DND-41 (cell line): ENCODE measurements at regions not wholly inside any gene's neighbourhood (a gene's known extent, or its start where the extent isn't known, plus 50 kb on each side); places are given as distances from the start of the nearest gene placed in this dataset.

Experiments used
- ATAC-seq: fragments of 200-7000 bp; cut with Tn5 transposase; 3 replicates; pipeline ENCODE4 v1.9.1; 2021; ENCODE audit warnings: low read depth; ENCODE audit not compliant: insufficient read depth
- DNase-seq: peaks from one replicate; pipeline ENCODE4 v3.0.0-alpha.2; 2020
- H2AFZ ChIP-seq: 2 replicates; pipeline ENCODE4 v1.6.0; 2012; ENCODE audit warnings: low read depth, low read length
- H3K27ac ChIP-seq: 2 replicates; pipeline ENCODE4 v1.5.1; 2012; ENCODE audit warnings: low read length, inconsistent platforms
- H3K27me3 ChIP-seq: fragments of 200-600 bp; sonication (generic); 2 replicates; pipeline ENCODE4 v1.6.0; 2012; ENCODE audit warnings: low read length, mild to moderate bottlenecking, inconsistent platforms; ENCODE audit not compliant: insufficient read depth, poor library complexity
- H3K36me3 ChIP-seq: 2 replicates; pipeline ENCODE4 v1.5.1; 2012; ENCODE audit warnings: low read length, inconsistent platforms; ENCODE audit not compliant: insufficient read depth
- H3K4me1 ChIP-seq: 2 replicates; pipeline ENCODE4 v1.5.1; 2012; ENCODE audit warnings: mild to moderate bottlenecking, low read length; ENCODE audit not compliant: insufficient read depth
- H3K4me2 ChIP-seq: 2 replicates; pipeline ENCODE4 v1.6.0; 2012; ENCODE audit warnings: mild to moderate bottlenecking, moderate library complexity, low read length, inconsistent platforms; ENCODE audit not compliant: insufficient read depth
- H3K4me3 ChIP-seq, 2 experiments: fragments of 200-600 bp in 1 of 2; shearing (Covaris generic) in 1 of 2; 2 replicates each; pipeline ENCODE4 v1.5.1; 2012 to 2016; ENCODE audit warnings: inconsistent platforms in 2 of 2, low read length in 2 of 2, mild to moderate bottlenecking in 2 of 2, low read depth in 1 of 2, moderate library complexity in 1 of 2
- H3K79me2 ChIP-seq: 2 replicates; pipeline ENCODE4 v1.6.0; 2012; ENCODE audit warnings: low read length, inconsistent platforms; ENCODE audit not compliant: insufficient read depth
- H3K9ac ChIP-seq: 2 replicates; pipeline ENCODE4 v1.6.0; 2012; ENCODE audit warnings: low read depth, mild to moderate bottlenecking, inconsistent platforms, low read length, moderate library complexity
- H3K9me3 ChIP-seq: 2 replicates; pipeline ENCODE4 v1.5.1; 2012; ENCODE audit warnings: low read length, moderate library complexity, mild to moderate bottlenecking, inconsistent platforms; ENCODE audit not compliant: insufficient read depth, severe bottlenecking
- H4K20me1 ChIP-seq: 2 replicates; pipeline ENCODE4 v1.6.0; 2012; ENCODE audit warnings: low read length; ENCODE audit not compliant: insufficient read depth
- EZH2 ChIP-seq: IDR thresholded peaks from 3 replicates; pipeline ENCODE4 v1.6.1; 2012; ENCODE audit warnings: borderline replicate concordance, low read depth, mild to moderate bottlenecking, moderate library complexity, low read length, inconsistent platforms; ENCODE audit not compliant: severe bottlenecking
- TF ChIP-seq, protein P1 (sequence below): IDR thresholded peaks from 2 replicates; pipeline ENCODE4 v1.5.1; 2012; ENCODE audit warnings: borderline replicate concordance, low read length, moderate library complexity, mild to moderate bottlenecking; ENCODE audit not compliant: poor library complexity, severe bottlenecking; ENCODE audit errors: extremely low read depth

GRCh38 chr6:120681204-120681603 lies 653.1 kb downstream of the TBC1D32 start:
- Histone ChIP-seq H3K9ac (no peak overlapping the region), H3K27ac (no peak overlapping the region), H3K79me2 (no peaks in the 10 kb centered on the region), H2AFZ (no peak overlapping the region), H3K4me1 (no peaks in the 10 kb centered on the region), H4K20me1 (no peaks in the 10 kb centered on the region), H3K4me3 (no peak overlapping the region), H3K36me3 (no peaks in the 10 kb centered on the region), H3K27me3 (no peaks in the 10 kb centered on the region), H3K9me3 (no peaks in the 10 kb centered on the region), H3K4me2 (no peak overlapping the region)
- ATAC-seq (no peak), DNase-seq (no peak)
- TF ChIP-seq, protein P1, sequence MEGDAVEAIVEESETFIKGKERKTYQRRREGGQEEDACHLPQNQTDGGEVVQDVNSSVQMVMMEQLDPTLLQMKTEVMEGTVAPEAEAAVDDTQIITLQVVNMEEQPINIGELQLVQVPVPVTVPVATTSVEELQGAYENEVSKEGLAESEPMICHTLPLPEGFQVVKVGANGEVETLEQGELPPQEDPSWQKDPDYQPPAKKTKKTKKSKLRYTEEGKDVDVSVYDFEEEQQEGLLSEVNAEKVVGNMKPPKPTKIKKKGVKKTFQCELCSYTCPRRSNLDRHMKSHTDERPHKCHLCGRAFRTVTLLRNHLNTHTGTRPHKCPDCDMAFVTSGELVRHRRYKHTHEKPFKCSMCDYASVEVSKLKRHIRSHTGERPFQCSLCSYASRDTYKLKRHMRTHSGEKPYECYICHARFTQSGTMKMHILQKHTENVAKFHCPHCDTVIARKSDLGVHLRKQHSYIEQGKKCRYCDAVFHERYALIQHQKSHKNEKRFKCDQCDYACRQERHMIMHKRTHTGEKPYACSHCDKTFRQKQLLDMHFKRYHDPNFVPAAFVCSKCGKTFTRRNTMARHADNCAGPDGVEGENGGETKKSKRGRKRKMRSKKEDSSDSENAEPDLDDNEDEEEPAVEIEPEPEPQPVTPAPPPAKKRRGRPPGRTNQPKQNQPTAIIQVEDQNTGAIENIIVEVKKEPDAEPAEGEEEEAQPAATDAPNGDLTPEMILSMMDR = no peak
- TF ChIP-seq EZH2 = no peak

DNA sequence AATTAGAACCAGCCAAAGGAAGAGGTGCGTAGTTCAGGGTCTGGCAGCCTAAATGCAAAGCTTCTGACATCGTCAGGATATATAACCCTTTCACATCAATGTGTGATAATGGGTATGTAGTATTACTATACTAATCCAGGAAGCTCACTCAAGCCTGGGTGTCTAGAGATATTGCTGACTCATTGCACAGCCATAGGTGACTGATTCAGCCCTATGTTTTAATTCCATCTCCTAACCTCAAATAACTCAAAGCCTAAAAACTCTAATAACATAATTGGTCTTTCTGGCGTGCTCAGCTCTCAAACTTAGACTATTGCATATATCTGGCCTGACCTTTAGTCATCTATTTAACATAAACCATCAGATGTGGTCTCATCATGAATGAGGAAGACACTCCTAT lies 658.4 kb downstream of the TBC1D32 start:
- Histone ChIP-seq H3K9me3 (no peaks in the 10 kb centered on the region), H3K4me1 (no peaks in the 10 kb centered on the region), H3K79me2 (no peaks in the 10 kb centered on the region), H3K9ac (no peak overlapping the region), H3K4me2 (no peak overlapping the region), H3K27ac (no peak overlapping the region), H3K27me3 (no peaks in the 10 kb centered on the region), H2AFZ (no peak overlapping the region), H4K20me1 (no peaks in the 10 kb centered on the region), H3K4me3 (no peak overlapping the region), H3K36me3 (no peaks in the 10 kb centered on the region)
- TF ChIP-seq EZH2 = no peak
- TF ChIP-seq, protein P1 = no peak
- no peak for ATAC-seq
- no peak for DNase-seq

- Histone ChIP-seq H4K20me1 (no peaks in the 10 kb centered on the region), H3K4me1 (no peaks in the 10 kb centered on the region), H3K36me3 (no peaks in the 10 kb centered on the region), H3K4me3 (no peak overlapping the region), H2AFZ (no peak overlapping the region), H3K79me2 (no peaks in the 10 kb centered on the region), H3K27ac (no peak overlapping the region), H3K4me2 (no peak overlapping the region), H3K9ac (no peak overlapping the region), H3K27me3 (no peaks in the 10 kb centered on the region), H3K9me3 (no peaks in the 10 kb centered on the region)
- ATAC-seq (no peak), DNase-seq (no peak)
- TF ChIP-seq, protein P1 = no peak
- no peak for TF ChIP-seq EZH2
Observed at GRCh38 chr6:120671519-120671918, 662.8 kb downstream of the TBC1D32 start.

- Histone ChIP-seq H3K27ac (no peak overlapping the region), H3K4me3 (no peak overlapping the region), H2AFZ (no peak overlapping the region), H3K4me2 (no peak overlapping the region), H3K79me2 (no peaks in the 10 kb centered on the region), H3K4me1 (no peaks in the 10 kb centered on the region), H3K9ac (no peak overlapping the region), H3K27me3 (no peaks in the 10 kb centered on the region), H3K9me3 (no peaks in the 10 kb centered on the region), H4K20me1 (no peaks in the 10 kb centered on the region), H3K36me3 (no peaks in the 10 kb centered on the region)
- ATAC-seq (no peak), DNase-seq (no peak)
- no peak for TF ChIP-seq EZH2
- TF ChIP-seq, protein P1 = no peak
Observed at GRCh38 chr6:120652506-120652905, 681.8 kb downstream of the TBC1D32 start.
